ENCODE measurements at regions not wholly inside any gene's neighbourhood (a gene's known extent, or its start where the extent isn't known, plus 50 kb on each side); places are given as distances from the start of the nearest gene placed in this dataset.

GRCh38 chr7:52877240-52877639, 158.2 kb upstream of the POM121L12 start:
- DNase-seq: no peak

DNA sequence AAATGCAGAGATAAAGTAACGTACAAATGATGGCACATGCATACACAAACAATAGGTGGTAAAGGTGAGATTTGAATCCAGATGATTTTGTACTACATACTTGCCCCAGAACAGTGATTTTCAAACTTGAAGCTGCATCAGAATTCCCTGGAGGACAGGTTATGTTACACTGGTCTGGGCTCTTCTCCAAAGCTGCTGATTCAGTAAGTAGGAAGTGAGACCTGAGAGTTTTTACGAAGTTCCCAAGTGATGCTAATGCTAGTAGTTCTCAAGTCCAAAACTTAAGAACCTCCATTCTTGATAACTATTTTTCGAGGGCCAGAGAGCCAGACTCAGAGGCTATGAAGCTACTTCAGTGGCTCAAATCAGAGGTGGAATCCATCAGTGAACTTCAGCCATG, 159.0 kb upstream of the POM121L12 start:
- DNase-seq: no peak

GRCh38 chr7:52863652-52864051, 171.8 kb upstream of the POM121L12 start:
- no peak for DNase-seq

DNA sequence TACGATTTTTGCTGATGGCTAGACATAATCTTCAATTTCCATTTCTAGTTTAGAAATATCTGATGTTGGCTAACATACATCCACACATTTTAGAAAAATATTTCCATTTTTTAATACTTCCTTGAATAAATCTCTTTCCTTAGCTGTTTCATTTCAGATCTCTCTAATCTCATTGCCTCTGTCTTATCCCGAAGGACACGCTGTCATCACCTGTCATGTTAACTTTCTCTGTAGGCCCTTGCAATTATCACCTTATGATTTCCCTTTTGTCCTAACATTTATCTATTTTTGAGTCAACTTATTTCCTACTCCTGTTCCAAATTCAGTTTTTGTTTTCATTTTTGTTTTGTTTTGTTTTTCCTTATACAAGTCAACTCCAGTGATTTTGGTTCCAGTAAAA, 173.1 kb upstream of the POM121L12 start:
- no peak for DNase-seq

- no peak for DNase-seq
Measured at GRCh38 chr7:52857367-52857766, 178.1 kb upstream of the POM121L12 start.

- no peak for DNase-seq
Measured at GRCh38 chr7:52854681-52855080, 180.8 kb upstream of the POM121L12 start.

DNA sequence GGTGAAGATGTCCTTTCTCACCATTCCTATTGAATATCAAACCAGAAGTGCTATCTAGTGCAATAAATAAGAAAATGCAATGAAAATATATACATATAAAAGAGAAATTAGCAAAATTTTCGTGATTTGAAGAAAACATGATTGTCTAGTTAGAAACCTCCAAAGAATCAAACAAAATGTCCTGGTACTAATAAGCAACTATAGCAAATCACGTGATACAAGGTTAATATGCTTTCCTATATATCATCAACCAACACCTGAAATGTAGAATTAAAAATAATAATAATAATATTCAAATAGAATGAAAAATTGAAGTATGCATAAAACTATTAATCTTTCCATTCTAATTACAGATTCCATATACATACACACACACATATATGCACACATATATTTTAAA, 183.9 kb upstream of the POM121L12 start:
- no peak for DNase-seq

DNA sequence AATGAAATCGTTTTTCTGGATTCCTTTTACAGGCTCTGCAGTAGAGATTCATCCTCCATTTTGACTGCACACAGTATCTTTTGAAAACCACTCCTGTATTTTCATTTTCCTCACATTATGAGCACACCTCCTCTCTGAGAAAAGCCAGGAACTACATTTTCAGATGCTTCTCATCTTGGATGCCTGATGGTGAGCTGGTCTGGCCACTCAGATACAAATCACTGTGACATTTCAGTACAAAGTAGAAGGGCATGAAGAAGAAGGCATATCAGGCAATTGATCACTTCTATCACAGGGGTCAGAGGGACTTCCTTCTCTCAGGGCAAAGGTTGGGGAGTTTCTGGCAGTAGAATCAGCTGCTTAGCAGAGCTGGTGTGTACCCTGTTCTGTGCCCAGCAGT, 192.0 kb upstream of the POM121L12 start:
- DNase-seq: no peak

DNA sequence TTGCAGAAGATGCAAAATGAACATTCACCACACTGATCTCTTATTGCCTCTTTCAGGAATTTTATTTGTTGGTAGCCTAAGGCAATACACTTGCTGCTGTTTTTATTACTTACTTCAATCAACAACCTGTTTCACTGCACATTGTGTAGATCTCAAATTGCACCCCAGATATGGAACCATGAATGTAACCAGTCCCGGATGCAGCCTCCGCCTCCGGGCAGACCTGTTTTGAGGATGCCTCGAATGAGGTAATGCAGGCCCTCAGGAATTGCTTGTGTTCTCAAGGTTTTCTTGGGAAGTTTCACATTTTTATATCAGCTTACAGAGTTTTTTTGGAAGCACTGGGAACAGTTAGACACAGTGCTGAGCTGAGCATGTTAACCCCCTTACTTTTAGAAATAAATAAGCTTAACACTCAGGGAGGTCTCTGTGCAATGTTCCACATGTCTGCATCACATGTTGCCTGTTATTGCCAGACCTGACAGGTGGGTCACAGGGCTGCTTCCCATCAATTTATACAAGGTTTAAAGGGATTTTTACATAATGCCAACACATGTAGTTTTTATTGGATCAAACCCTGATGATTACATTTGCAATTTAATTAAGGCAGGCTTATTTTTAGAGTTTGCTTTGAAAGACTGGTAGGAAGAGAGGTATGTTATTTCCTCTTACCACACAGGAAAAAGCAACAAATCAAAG, 193.1 kb upstream of the POM121L12 start:
- no peak for DNase-seq

DNA sequence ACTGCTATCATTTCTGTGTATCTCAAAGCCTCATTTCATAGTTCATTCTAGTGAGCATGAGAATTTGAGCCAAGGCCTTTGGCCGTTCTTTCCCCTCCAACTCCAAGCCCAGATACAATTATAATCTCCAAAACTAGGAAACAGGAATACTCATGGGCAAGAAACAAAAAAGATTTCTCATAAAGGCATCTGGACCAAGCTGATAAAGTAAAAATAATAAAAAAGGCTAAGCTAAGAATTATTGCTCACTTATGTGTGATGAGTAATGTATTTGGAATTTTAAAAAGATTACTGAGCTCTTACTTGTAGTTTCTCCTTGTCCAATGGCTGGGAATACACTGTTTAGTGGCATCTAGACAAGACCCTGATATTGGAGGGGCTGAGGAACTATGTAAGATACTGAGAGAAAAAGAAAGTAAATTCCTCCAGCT, 196.4 kb upstream of the POM121L12 start:
- DNase-seq: no peak

DNA sequence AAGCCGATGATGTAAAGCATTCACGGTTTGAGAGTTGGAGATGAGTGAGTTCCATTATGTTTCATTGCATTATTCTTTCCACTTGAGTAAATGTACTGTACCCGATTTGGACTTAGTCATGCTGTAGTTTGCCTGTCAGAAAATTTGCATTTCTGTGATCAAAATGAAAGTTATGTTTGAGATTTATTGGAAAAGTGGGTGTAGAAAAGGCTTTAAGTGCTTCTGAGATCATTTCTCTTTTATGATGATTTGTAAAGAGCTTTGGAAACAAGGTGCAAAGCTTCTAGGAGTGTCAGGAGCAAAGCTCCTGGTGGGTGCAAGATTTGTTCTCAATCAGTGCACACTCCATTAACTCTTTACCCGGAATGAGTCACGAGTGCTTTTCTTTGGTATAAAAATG, 204.1 kb upstream of the POM121L12 start:
- DNase-seq: no peak

DNA sequence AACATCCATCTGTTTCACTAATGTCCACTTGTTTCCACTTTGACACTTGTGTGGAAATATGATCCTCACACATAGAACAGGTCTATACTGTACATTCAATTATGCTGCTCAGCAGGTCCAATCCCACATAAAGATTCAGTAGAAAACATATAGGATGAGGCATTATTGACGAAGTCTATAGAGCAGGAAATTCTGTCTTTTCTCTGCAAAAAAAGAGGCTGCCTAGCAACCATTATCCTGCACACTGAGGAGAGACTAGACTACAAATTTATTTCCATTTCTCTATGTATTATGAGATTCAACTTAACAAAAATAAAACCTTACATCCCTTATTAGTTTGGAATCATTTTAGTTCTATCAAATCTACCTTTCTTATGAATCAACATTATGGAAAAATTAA, 204.6 kb upstream of the POM121L12 start:
- no peak for DNase-seq

GRCh38 chr7:52826515-52827265, 208.7 kb upstream of the POM121L12 start:
- DNase-seq: no peak

DNA sequence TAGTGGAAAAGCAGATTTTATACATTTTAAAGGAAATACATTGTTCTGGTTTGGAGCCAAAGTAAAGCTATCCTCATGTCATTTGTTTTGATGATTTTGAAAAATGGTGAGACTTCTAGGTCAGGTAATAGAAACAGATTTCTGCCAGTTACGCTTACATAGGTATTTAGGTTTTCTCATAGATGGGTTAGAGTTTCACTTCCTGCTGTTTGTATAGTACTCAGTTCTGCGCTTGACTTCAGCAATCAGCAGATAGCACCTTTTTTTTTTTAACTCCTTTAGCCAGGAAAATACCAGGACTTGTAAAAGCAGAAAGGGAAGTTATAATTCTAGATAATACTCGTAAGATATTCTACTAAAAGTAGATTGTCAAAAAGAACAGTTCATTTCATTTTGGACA, 209.8 kb upstream of the POM121L12 start:
- DNase-seq: no peak

- DNase-seq: no peak
Measured at GRCh38 chr7:52811537-52811936, 223.9 kb upstream of the POM121L12 start.

DNA sequence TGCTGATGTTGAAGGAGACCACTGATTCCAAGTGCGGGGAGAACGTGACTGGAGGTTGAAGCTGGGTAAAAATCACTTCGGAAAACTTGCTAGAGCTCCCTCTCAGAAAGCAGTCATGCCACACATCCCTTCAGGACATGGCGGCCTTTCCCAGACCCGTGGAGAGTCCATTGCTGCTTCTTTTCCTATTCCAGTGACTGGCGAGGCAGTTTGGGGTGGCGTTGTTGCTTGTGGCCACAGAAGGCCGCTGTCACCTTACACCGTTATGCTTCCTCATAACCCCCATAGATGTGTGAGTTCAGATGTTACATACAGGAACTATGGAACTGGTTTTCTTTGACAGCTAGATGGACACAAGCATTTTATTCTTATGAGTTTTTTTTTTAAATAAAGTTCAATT, 235.6 kb upstream of the POM121L12 start:
- no peak for DNase-seq

DNA sequence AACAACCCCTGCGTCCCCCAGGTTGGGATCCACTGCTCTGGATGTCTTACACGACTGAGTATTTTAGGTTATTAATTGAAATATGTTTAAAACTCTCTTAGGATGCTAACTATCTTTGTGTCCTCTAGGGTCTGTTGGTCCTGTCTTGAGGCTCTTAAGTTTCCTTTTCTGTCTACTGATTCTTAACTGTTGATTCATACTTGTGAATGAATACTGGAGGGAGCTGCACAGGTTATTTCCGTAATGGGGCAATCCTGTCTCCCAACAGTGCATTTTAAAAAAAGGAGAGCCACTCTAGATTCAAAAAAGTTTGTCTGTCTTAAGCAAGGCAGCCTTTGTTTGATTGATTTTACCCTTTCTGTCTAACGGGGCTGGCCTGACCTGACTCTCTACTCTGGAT, 237.6 kb upstream of the POM121L12 start:
- DNase-seq: no peak

GRCh38 chr7:52794621-52795020, 240.8 kb upstream of the POM121L12 start:
- DNase-seq: no peak

DNA sequence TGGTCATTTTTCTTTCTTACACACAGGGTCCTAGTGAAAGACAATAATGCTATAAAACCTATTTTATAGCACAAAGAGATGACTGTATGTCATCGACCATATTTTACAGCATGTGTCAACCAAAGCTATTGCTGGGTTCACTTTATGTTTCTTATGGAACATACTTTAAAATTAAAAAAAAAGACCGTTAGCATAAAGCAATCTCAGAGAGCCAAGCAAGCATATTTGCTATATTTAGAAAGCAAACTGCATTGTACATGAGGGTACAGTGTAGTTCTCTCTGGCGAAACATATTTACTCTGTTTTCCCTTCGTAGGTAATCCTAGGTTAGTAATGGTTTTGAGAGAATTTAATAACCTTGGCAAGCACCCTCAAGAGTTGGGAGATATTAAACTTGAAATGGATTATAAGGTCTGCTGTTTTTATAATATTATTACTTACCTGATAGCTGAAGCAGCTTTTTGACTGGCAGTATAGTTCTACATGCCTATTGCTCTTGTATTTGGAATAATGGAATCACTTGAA, 244.2 kb upstream of the POM121L12 start:
- DNase-seq: no peak

- no peak for DNase-seq
Measured at GRCh38 chr7:52786174-52786573, 249.3 kb upstream of the POM121L12 start.

- no peak for DNase-seq
Measured at GRCh38 chr7:52782348-52782747, 253.1 kb upstream of the POM121L12 start.

DNA sequence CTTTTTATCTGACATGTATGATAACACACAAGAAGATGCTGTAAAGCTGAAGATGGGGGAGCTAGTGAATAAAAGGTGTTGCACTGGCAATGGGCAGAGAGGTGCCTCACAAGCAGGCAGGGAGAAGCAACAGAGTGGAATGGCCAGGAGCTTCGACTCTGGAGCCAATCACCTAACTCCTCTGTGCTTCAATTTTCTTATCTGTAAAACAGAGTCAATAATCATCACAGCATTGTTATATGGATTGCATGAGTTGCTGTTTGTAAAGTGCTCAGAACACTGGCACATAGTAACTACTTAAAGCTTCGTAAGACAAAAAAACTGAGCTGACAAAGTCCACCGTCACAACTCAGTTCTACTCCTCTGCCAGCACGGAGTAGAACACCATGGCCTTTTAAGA, 254.2 kb upstream of the POM121L12 start:
- DNase-seq: no peak

- no peak for DNase-seq
Measured at GRCh38 chr7:52779004-52779403, 256.4 kb upstream of the POM121L12 start.

DNA sequence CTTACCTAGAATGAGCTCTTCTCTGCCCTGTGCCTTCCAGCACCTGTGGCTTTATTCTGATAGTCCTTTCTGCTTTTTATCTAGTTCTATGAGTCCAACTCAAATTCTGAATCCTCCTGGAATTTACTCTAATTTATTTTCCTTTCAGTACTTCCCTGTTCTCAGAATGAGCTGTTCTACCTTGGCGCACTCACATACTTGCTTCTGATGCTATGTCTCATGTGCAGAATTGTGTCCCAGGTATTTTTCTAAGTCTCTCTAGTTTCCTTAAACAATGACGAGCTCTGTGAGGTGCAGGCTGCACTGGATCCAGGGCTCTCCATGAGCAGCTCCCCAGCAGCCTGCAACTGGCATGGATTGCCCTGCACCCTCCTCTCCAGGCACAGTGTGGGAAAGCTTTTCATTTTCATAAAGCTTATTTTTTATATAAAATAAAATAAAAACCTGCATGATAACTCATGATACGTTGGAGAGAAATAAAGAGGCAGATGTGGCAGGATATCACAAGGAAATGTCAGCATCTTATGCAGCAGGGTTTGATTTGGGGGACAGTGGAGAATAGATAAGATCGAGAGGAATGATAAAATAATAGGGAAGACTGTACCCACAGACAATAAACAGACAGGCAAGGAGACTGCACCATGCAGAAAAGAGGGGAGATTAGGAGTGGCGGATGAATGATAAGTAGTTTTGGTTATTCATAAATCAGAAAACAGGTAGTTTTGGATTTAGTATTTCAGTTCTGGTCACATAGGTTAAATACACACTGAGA, 258.2 kb upstream of the POM121L12 start:
- DNase-seq: no peak
